HK-2 (cell line): ENCODE measurements at regions not wholly inside any gene's neighbourhood (a gene's known extent, or its start where the extent isn't known, plus 50 kb on each side); places are given as distances from the start of the nearest gene placed in this dataset.

ENCODE experiments used
- DNase-seq: peaks from one replicate; pipeline ENCODE4 v3.0.0-alpha.2; 2018; ENCODE audit not compliant: unreplicated experiment

GRCh38 chr3:124660599-124660998 lies 69.7 kb upstream of the UMPS start:
- DNase-seq = no peak

GRCh38 chr3:124663690-124664089 lies 66.6 kb upstream of the UMPS start:
- DNase-seq = no peak

GRCh38 chr3:124664804-124665203 lies 65.4 kb upstream of the UMPS start:
- DNase-seq = no peak

GRCh38 chr3:124666067-124666466 lies 64.2 kb upstream of the UMPS start:
- DNase-seq = no peak

GRCh38 chr3:124669470-124669869 lies 60.8 kb upstream of the UMPS start:
- no peak for DNase-seq

GRCh38 chr3:124671106-124671505 lies 59.1 kb upstream of the UMPS start:
- no peak for DNase-seq

GRCh38 chr3:124674336-124674735 lies 55.9 kb upstream of the UMPS start:
- no peak for DNase-seq

GRCh38 chr3:124676236-124676635 lies 54.0 kb upstream of the UMPS start:
- no peak for DNase-seq

GRCh38 chr3:124679048-124679638 lies 51.1 kb upstream of the UMPS start:
- no peak for DNase-seq
